Peyer's patch (tissue), 4 donors: ENCODE measurements at regions not wholly inside any gene's neighbourhood (a gene's known extent, or its start where the extent isn't known, plus 50 kb on each side); places are given as distances from the start of the nearest gene placed in this dataset.

ENCODE experiments used
- CTCF ChIP-seq, 6 experiments: fragments of 450-650 bp in 4 of 6; fragments of 200-600 bp in 2 of 6; sonication (generic) in 1 of 6; IDR thresholded peaks; one replicate each; pipeline ENCODE4 v1.5.1; 2017 to 2019; ENCODE audit warnings: antibody characterized with exemption in 6 of 6, mild to moderate bottlenecking in 3 of 6, moderate library complexity in 1 of 6
- POLR2A ChIP-seq, 2 donors: fragments of 450-650 bp; IDR thresholded peaks; one replicate each; pipeline ENCODE4 v1.5.1; 2017; ENCODE audit warnings: antibody characterized with exemption in 2 of 2, mild to moderate bottlenecking in 2 of 2, moderate library complexity in 2 of 2

GRCh38 chr5:113807427-113807991 lies 294.0 kb downstream of the YTHDC2 start:
- TF ChIP-seq CTCF (IDR thresholded peaks at IDR 0.05) (no peak), POLR2A (IDR thresholded peaks at IDR 0.05) (no peak)
